BJ (cell line): ENCODE measurements at regions not wholly inside any gene's neighbourhood (a gene's known extent, or its start where the extent isn't known, plus 50 kb on each side); places are given as distances from the start of the nearest gene placed in this dataset.

Source experiments
- CTCF ChIA-PET: fragments of 350-600 bp; formaldehyde crosslinking; extraction: SDS; loops from one replicate; lab custom pipeline; 2021; ENCODE audit warnings: antibody characterized with exemption, inconsistent platforms; lab: Yijun Ruan, JAX
- POLR2A ChIA-PET: fragments of 300-600 bp; sonication (Branson Sonifier 250); formaldehyde crosslinking; extraction: SDS; loops from one replicate; lab custom pipeline; 2021; ENCODE audit warnings: antibody characterized with exemption; lab: Charles Lee
- DNase-seq: peaks from one replicate; pipeline ENCODE4 v3.0.0-alpha.2; 2011; ENCODE audit warnings: low read depth
- H3K27me3 ChIP-seq: 2 replicates; pipeline ENCODE4 v1.6.0; 2011; ENCODE audit warnings: low read length; ENCODE audit not compliant: control insufficient read depth, insufficient read depth
- H3K36me3 ChIP-seq: 2 replicates; pipeline ENCODE4 v1.5.1; 2011; ENCODE audit warnings: low read length; ENCODE audit not compliant: control insufficient read depth, insufficient read depth
- H3K4me3 ChIP-seq: 2 replicates; pipeline ENCODE4 v1.5.1; 2011; ENCODE audit warnings: low read depth, mild to moderate bottlenecking, control low read depth, low read length
- TF ChIP-seq, protein P1 (sequence below): IDR thresholded peaks from 2 replicates; pipeline ENCODE4 v1.5.1; 2011; ENCODE audit warnings: low read depth, mild to moderate bottlenecking, control low read depth, inconsistent platforms, low read length, moderate library complexity; ENCODE audit not compliant: insufficient read depth

DNA sequence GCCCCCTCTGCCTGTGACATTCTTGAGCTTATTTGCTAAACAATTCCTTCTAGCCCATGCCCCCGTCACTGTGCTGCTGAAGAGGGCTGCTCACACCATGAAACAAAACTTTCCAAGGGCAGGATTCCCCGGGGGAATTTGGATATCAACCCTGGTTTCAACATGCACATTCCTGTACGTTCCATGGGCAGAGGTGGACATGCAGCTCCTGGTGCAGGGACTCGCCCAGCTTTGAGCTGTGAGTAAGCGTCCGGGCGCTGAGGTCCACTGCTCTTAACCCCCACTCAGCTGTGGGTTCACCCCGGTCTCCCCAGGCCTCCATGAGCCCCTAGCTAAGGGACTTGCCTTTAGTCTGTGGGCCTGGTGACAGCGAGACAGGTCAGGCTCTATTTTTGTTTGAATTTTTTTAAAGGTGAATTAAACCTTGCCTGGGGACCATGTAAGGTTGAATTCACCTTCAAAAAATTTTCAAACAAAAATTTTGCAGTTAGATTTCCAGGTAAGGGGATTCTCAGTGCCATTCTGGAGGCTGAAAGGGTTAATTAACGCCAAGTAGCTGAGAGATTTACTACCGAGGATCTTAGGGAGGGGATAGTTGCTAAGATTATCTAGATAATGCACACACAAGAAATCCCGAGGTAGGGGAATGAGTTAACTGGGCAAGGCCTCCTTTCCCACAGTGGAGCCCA, 70.3 kb upstream of the SLC22A23 start:
- TF ChIP-seq, protein P1, sequence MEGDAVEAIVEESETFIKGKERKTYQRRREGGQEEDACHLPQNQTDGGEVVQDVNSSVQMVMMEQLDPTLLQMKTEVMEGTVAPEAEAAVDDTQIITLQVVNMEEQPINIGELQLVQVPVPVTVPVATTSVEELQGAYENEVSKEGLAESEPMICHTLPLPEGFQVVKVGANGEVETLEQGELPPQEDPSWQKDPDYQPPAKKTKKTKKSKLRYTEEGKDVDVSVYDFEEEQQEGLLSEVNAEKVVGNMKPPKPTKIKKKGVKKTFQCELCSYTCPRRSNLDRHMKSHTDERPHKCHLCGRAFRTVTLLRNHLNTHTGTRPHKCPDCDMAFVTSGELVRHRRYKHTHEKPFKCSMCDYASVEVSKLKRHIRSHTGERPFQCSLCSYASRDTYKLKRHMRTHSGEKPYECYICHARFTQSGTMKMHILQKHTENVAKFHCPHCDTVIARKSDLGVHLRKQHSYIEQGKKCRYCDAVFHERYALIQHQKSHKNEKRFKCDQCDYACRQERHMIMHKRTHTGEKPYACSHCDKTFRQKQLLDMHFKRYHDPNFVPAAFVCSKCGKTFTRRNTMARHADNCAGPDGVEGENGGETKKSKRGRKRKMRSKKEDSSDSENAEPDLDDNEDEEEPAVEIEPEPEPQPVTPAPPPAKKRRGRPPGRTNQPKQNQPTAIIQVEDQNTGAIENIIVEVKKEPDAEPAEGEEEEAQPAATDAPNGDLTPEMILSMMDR, result no peak
- Histone ChIP-seq H3K36me3 (no peaks in the 10 kb centered on the region), H3K27me3 (peaks cover 2% of the 10 kb centered on the region; the same call in 1 of the 2 replicates), H3K4me3 (no peak overlapping the region)
- DNase-seq, result no peak
- POLR2A ChIA-PET, result no interaction called here
- CTCF ChIA-PET, result no interaction called here

- CTCF ChIA-PET, result no interaction called here
- TF ChIP-seq, protein P1, result no peak
- Histone ChIP-seq H3K36me3 (no peaks in the 10 kb centered on the region), H3K4me3 (no peak overlapping the region), H3K27me3 (0 out of 2 replicates have a peak, but pooled peaks cover 2% of the 10 kb centered on the region)
- POLR2A ChIA-PET, result no interaction called here
- no peak for DNase-seq
These were observed 69.1 kb upstream of the SLC22A23 start for GRCh38 chr6:3525915-3526314.

DNA sequence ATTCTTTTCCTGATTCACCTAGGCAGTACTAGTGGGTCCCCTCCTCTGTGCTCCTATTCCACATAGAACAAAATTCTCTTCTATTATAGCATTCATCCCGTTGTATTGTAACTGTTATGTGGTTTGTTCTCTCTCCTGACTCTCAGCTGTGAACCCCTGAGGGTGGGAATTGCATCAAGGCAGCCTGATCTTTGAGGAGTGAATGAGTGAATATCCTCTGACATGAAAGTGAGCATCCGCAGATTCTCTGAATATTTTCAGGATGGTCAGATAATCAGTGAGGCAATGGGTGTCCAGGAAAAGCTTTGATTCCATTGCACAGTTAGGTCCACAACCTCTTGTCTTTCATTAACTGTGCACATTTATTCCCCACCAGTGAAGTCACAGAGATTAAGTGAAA, 67.6 kb upstream of the SLC22A23 start:
- TF ChIP-seq, protein P1, result no peak
- Histone ChIP-seq H3K27me3 (no peaks in the 10 kb centered on the region), H3K36me3 (no peaks in the 10 kb centered on the region), H3K4me3 (no peak overlapping the region)
- POLR2A ChIA-PET, result no interaction called here
- CTCF ChIA-PET, result interaction anchor here (0.8 to 1.1 kb wide), 2 partner anchors 10 to 11 kb away, joined by 3 read pairs; no protein-coding TSS in a partner anchor
- DNase-seq, result no peak

GRCh38 chr6:3523966-3524365, 67.1 kb upstream of the SLC22A23 start:
- H3K27me3 ChIP-seq, result no peaks in the 10 kb centered on the region
- POLR2A ChIA-PET, result no interaction called here

GRCh38 chr6:3523271-3523670, 66.4 kb upstream of the SLC22A23 start:
- no peaks in the 10 kb centered on the region for H3K27me3 ChIP-seq
- no peak overlapping the region for H3K4me3 ChIP-seq
- DNase-seq, result no peak
- CTCF ChIA-PET, result interaction anchor here (1.0 kb wide), 1 partner anchor 209 kb away, joined by 3 read pairs; no protein-coding TSS in a partner anchor
- POLR2A ChIA-PET, result no interaction called here
- TF ChIP-seq, protein P1, result no peak
- no peaks in the 10 kb centered on the region for H3K36me3 ChIP-seq

More at GRCh38 chr6:3523966-3524365, 67.1 kb upstream of the SLC22A23 start:
- TF ChIP-seq, protein P1, result no peak
- no peak overlapping the region for H3K4me3 ChIP-seq
- CTCF ChIA-PET, result interaction anchor here (0.8 to 1.1 kb wide), 3 partner anchors 10 to 209 kb away, joined by 3 read pairs; no protein-coding TSS in a partner anchor
- H3K36me3 ChIP-seq, result no peaks in the 10 kb centered on the region
- DNase-seq, result no peak
